ENCODE measurements at regions not wholly inside any gene's neighbourhood (a gene's known extent, or its start where the extent isn't known, plus 50 kb on each side); places are given as distances from the start of the nearest gene placed in this dataset.

- H3K27me3 Mint-ChIP-seq, result peaks cover 3% of the 10 kb centered on the region
- no peaks in the 10 kb centered on the region for H3K36me3 Mint-ChIP-seq (ENCODE audit: low read depth)
- DNase-seq, result no peak
- H3K27ac Mint-ChIP-seq, result no peak overlapping the region
- H3K4me3 Mint-ChIP-seq, result no peak overlapping the region
- no peaks in the 10 kb centered on the region for H3K9me3 Mint-ChIP-seq
- peaks cover 2% of the 10 kb centered on the region for H3K4me1 Mint-ChIP-seq (ENCODE audit: low read depth)
Observed at GRCh38 chr2:226680719-226681118, 118.9 kb downstream of the IRS1 start.

GRCh38 chr2:226679389-226680065 is 120.1 kb downstream of the IRS1 start:
- Mint-ChIP-seq H3K27ac (no peak overlapping the region), H3K36me3 (ENCODE audit: low read depth) (no peaks in the 10 kb centered on the region), H3K27me3 (peaks cover 4% of the 10 kb centered on the region), H3K4me1 (ENCODE audit: low read depth) (no peaks in the 10 kb centered on the region), H3K9me3 (no peaks in the 10 kb centered on the region), H3K4me3 (no peak overlapping the region)
- DNase-seq, result no peak

GRCh38 chr2:226678422-226678821 is 121.2 kb downstream of the IRS1 start:
- H3K9me3 Mint-ChIP-seq, result no peaks in the 10 kb centered on the region
- peaks cover under 1% of the 10 kb centered on the region for H3K4me1 Mint-ChIP-seq (ENCODE audit: low read depth)
- H3K27ac Mint-ChIP-seq, result no peak overlapping the region
- no peak for DNase-seq
- peaks cover 8% of the 10 kb centered on the region for H3K27me3 Mint-ChIP-seq
- no peak overlapping the region for H3K4me3 Mint-ChIP-seq
- H3K36me3 Mint-ChIP-seq (ENCODE audit: low read depth), result no peaks in the 10 kb centered on the region

- Mint-ChIP-seq H3K36me3 (ENCODE audit: low read depth) (no peaks in the 10 kb centered on the region), H3K9me3 (no peaks in the 10 kb centered on the region), H3K27ac (no peak overlapping the region), H3K4me1 (ENCODE audit: low read depth) (peaks cover 5% of the 10 kb centered on the region), H3K27me3 (peaks cover 8% of the 10 kb centered on the region), H3K4me3 (no peak overlapping the region)
- DNase-seq, result no peak
Observed at GRCh38 chr2:226677080-226677479, 122.5 kb downstream of the IRS1 start.

- DNase-seq, result no peak
- no peaks in the 10 kb centered on the region for H3K36me3 Mint-ChIP-seq (ENCODE audit: low read depth)
- peaks cover 8% of the 10 kb centered on the region for H3K27me3 Mint-ChIP-seq
- no peak overlapping the region for H3K4me3 Mint-ChIP-seq
- H3K9me3 Mint-ChIP-seq, result no peaks in the 10 kb centered on the region
- no peak overlapping the region for H3K27ac Mint-ChIP-seq
- peaks cover 5% of the 10 kb centered on the region for H3K4me1 Mint-ChIP-seq (ENCODE audit: low read depth)
Observed at GRCh38 chr2:226676618-226677017, 123.0 kb downstream of the IRS1 start.

- Mint-ChIP-seq H3K9me3 (no peaks in the 10 kb centered on the region), H3K4me1 (ENCODE audit: low read depth) (peaks cover 5% of the 10 kb centered on the region), H3K36me3 (ENCODE audit: low read depth) (no peaks in the 10 kb centered on the region), H3K4me3 (no peak overlapping the region), H3K27ac (no peak overlapping the region), H3K27me3 (peaks cover 23% of the 10 kb centered on the region)
- no peak for DNase-seq
Observed at GRCh38 chr2:226674123-226674522, 125.5 kb downstream of the IRS1 start.

- Mint-ChIP-seq H3K36me3 (ENCODE audit: low read depth) (no peaks in the 10 kb centered on the region), H3K27me3 (peaks cover 23% of the 10 kb centered on the region), H3K4me3 (no peak overlapping the region), H3K4me1 (ENCODE audit: low read depth) (peaks cover 5% of the 10 kb centered on the region), H3K27ac (no peak overlapping the region), H3K9me3 (no peaks in the 10 kb centered on the region)
- no peak for DNase-seq
Observed at GRCh38 chr2:226673314-226673723, 126.3 kb downstream of the IRS1 start.

- Mint-ChIP-seq H3K27ac (no peak overlapping the region), H3K4me1 (ENCODE audit: low read depth) (peaks cover 5% of the 10 kb centered on the region), H3K4me3 (no peak overlapping the region), H3K27me3 (peaks cover 27% of the 10 kb centered on the region), H3K36me3 (ENCODE audit: low read depth) (no peaks in the 10 kb centered on the region), H3K9me3 (no peaks in the 10 kb centered on the region)
- DNase-seq, result no peak
Observed at GRCh38 chr2:226671141-226671676, 128.4 kb downstream of the IRS1 start.

- no peak overlapping the region for H3K4me3 Mint-ChIP-seq
- H3K4me1 Mint-ChIP-seq (ENCODE audit: low read depth), result peaks cover 5% of the 10 kb centered on the region
- H3K27ac Mint-ChIP-seq, result no peak overlapping the region
- H3K27me3 Mint-ChIP-seq, result peaks cover 26% of the 10 kb centered on the region
- H3K9me3 Mint-ChIP-seq, result no peaks in the 10 kb centered on the region
- H3K36me3 Mint-ChIP-seq (ENCODE audit: low read depth), result no peaks in the 10 kb centered on the region
- no peak for DNase-seq
Observed at GRCh38 chr2:226669905-226670304, 129.7 kb downstream of the IRS1 start.

- peaks cover 5% of the 10 kb centered on the region for H3K4me1 Mint-ChIP-seq (ENCODE audit: low read depth)
- H3K4me3 Mint-ChIP-seq, result no peak overlapping the region
- no peaks in the 10 kb centered on the region for H3K9me3 Mint-ChIP-seq
- no peak overlapping the region for H3K27ac Mint-ChIP-seq
- H3K27me3 Mint-ChIP-seq, result peaks cover 20% of the 10 kb centered on the region
- DNase-seq, result no peak
- H3K36me3 Mint-ChIP-seq (ENCODE audit: low read depth), result no peaks in the 10 kb centered on the region
Observed at GRCh38 chr2:226669249-226669648, 130.4 kb downstream of the IRS1 start.

GRCh38 chr2:226667736-226668135 is 131.9 kb downstream of the IRS1 start:
- H3K27me3 Mint-ChIP-seq, result peaks cover 19% of the 10 kb centered on the region
- no peak for DNase-seq
- no peak overlapping the region for H3K27ac Mint-ChIP-seq
- no peak overlapping the region for H3K4me3 Mint-ChIP-seq
- H3K9me3 Mint-ChIP-seq, result no peaks in the 10 kb centered on the region
- H3K36me3 Mint-ChIP-seq (ENCODE audit: low read depth), result no peaks in the 10 kb centered on the region
- no peaks in the 10 kb centered on the region for H3K4me1 Mint-ChIP-seq (ENCODE audit: low read depth)

GRCh38 chr2:226665306-226665831 is 134.3 kb downstream of the IRS1 start:
- Mint-ChIP-seq H3K27me3 (peaks cover 13% of the 10 kb centered on the region), H3K4me1 (ENCODE audit: low read depth) (no peaks in the 10 kb centered on the region), H3K9me3 (no peaks in the 10 kb centered on the region)

GRCh38 chr2:226664661-226665060 is 135.0 kb downstream of the IRS1 start:
- no peak for DNase-seq
- Mint-ChIP-seq H3K4me1 (ENCODE audit: low read depth) (no peaks in the 10 kb centered on the region), H3K4me3 (no peak overlapping the region), H3K9me3 (no peaks in the 10 kb centered on the region), H3K27me3 (peaks cover 7% of the 10 kb centered on the region), H3K27ac (no peak overlapping the region), H3K36me3 (ENCODE audit: low read depth) (no peaks in the 10 kb centered on the region)

More at GRCh38 chr2:226665306-226665831, 134.3 kb downstream of the IRS1 start:
- DNase-seq, result no peak
- H3K36me3 Mint-ChIP-seq (ENCODE audit: low read depth), result no peaks in the 10 kb centered on the region
- no peak overlapping the region for H3K27ac Mint-ChIP-seq
- no peak overlapping the region for H3K4me3 Mint-ChIP-seq

- Mint-ChIP-seq H3K36me3 (ENCODE audit: low read depth) (no peaks in the 10 kb centered on the region), H3K4me1 (ENCODE audit: low read depth) (no peaks in the 10 kb centered on the region), H3K4me3 (no peak overlapping the region), H3K27me3 (peaks cover 4% of the 10 kb centered on the region), H3K27ac (no peak overlapping the region), H3K9me3 (no peaks in the 10 kb centered on the region)
- DNase-seq, result no peak
Observed at GRCh38 chr2:226664140-226664539, 135.5 kb downstream of the IRS1 start.

- Mint-ChIP-seq H3K4me1 (ENCODE audit: low read depth) (no peaks in the 10 kb centered on the region), H3K9me3 (no peaks in the 10 kb centered on the region)
Observed at GRCh38 chr2:226661789-226662545, 137.7 kb downstream of the IRS1 start.

More at GRCh38 chr2:226661789-226662545, 137.7 kb downstream of the IRS1 start:
- Mint-ChIP-seq H3K36me3 (ENCODE audit: low read depth) (no peaks in the 10 kb centered on the region), H3K27me3 (no peaks in the 10 kb centered on the region), H3K27ac (no peak overlapping the region), H3K4me3 (no peak overlapping the region)
- DNase-seq, result no peak

Data from activated T-cell treated with anti-CD3 and anti-CD28 coated beads, Interleukin-2, amount 50 U/mL, for 24 hours (primary cell).